GM19023 (cell line): ENCODE measurements at regions not wholly inside any gene's neighbourhood (a gene's known extent, or its start where the extent isn't known, plus 50 kb on each side); places are given as distances from the start of the nearest gene placed in this dataset.
"Not testable (repeated sequence)": the region's sequence is repeated elsewhere in the genome, so short reads cannot be mapped to it uniquely, and the experiment has no call there.

Experiments used
- ATAC-seq: cut with Tn5 transposase; IDR thresholded peaks from one replicate; pipeline ENCODE4 v1.9.1; 2021; ENCODE audit warnings: mild to moderate bottlenecking, moderate library complexity; ENCODE audit not compliant: unreplicated experiment

- no peak for ATAC-seq
Observed at GRCh38 chr7:119515962-119516361, 757.0 kb upstream of the KCND2 start.

GRCh38 chr7:119522263-119522662 lies 750.7 kb upstream of the KCND2 start:
- ATAC-seq, result no peak

GRCh38 chr7:119522698-119523097 lies 750.3 kb upstream of the KCND2 start:
- ATAC-seq, result no peak

GRCh38 chr7:119545118-119545517 lies 727.9 kb upstream of the KCND2 start:
- ATAC-seq, result no peak

GRCh38 chr7:119555788-119556187 lies 717.2 kb upstream of the KCND2 start:
- ATAC-seq, result no peak

GRCh38 chr7:119556436-119556835 lies 716.5 kb upstream of the KCND2 start:
- no peak for ATAC-seq

- ATAC-seq, result no peak
Observed at GRCh38 chr7:119561751-119562150, 711.2 kb upstream of the KCND2 start.

- ATAC-seq, result no peak
Observed at GRCh38 chr7:119562839-119563238, 710.1 kb upstream of the KCND2 start.

GRCh38 chr7:119571666-119572065 lies 701.3 kb upstream of the KCND2 start:
- no peak for ATAC-seq

GRCh38 chr7:119572132-119572531 lies 700.8 kb upstream of the KCND2 start:
- no peak for ATAC-seq

GRCh38 chr7:119572541-119572940 lies 700.4 kb upstream of the KCND2 start:
- ATAC-seq, result no peak

- ATAC-seq, result no peak
Observed at GRCh38 chr7:119578116-119578515, 694.9 kb upstream of the KCND2 start.

- ATAC-seq, result no peak
Observed at GRCh38 chr7:119594956-119595355, 678.0 kb upstream of the KCND2 start.

- no peak for ATAC-seq
Observed at GRCh38 chr7:119596651-119597050, 676.3 kb upstream of the KCND2 start.

- ATAC-seq, result no peak
Observed at GRCh38 chr7:119606297-119606696, 666.7 kb upstream of the KCND2 start.

- no peak for ATAC-seq
Observed at GRCh38 chr7:119620769-119621168, 652.2 kb upstream of the KCND2 start.

- no peak for ATAC-seq
Observed at GRCh38 chr7:119623427-119623826, 649.5 kb upstream of the KCND2 start.

- no peak for ATAC-seq
Observed at GRCh38 chr7:119630406-119630969, 642.5 kb upstream of the KCND2 start.

- not testable (repeated sequence) for ATAC-seq
Observed at GRCh38 chr7:119633812-119634211, 639.2 kb upstream of the KCND2 start.

GRCh38 chr7:119640326-119640725 lies 632.6 kb upstream of the KCND2 start:
- ATAC-seq, result no peak

GRCh38 chr7:119640861-119641260 lies 632.1 kb upstream of the KCND2 start:
- ATAC-seq, result no peak

GRCh38 chr7:119643558-119643957 lies 629.4 kb upstream of the KCND2 start:
- ATAC-seq, result no peak

- ATAC-seq, result no peak
Observed at GRCh38 chr7:119647286-119647685, 625.7 kb upstream of the KCND2 start.
